ENCODE measurements at regions not wholly inside any gene's neighbourhood (a gene's known extent, or its start where the extent isn't known, plus 50 kb on each side); places are given as distances from the start of the nearest gene placed in this dataset.

- no peak for DNase-seq (ENCODE audit: low spot score)
These were observed 141.2 kb downstream of the MYCN start for GRCh38 chr2:16081316-16082200.

- no peak for DNase-seq (ENCODE audit: low spot score)
These were observed 140.2 kb downstream of the MYCN start for GRCh38 chr2:16080516-16080915.

GRCh38 chr2:16080071-16080470, 139.7 kb downstream of the MYCN start:
- no peak for DNase-seq (ENCODE audit: low spot score)

- no peak for DNase-seq (ENCODE audit: low spot score)
These were observed 139.3 kb downstream of the MYCN start for GRCh38 chr2:16079637-16080036.

- no peak for DNase-seq (ENCODE audit: low spot score)
These were observed 137.3 kb downstream of the MYCN start for GRCh38 chr2:16077601-16078000.

- no peak for DNase-seq (ENCODE audit: low spot score)
These were observed 136.6 kb downstream of the MYCN start for GRCh38 chr2:16076911-16077310.

GRCh38 chr2:16075045-16076012, 135.0 kb downstream of the MYCN start:
- DNase-seq (ENCODE audit: low spot score), result no peak

- no peak for DNase-seq (ENCODE audit: low spot score)
These were observed 133.6 kb downstream of the MYCN start for GRCh38 chr2:16073921-16074425.

- DNase-seq (ENCODE audit: low spot score), result no peak
These were observed 133.1 kb downstream of the MYCN start for GRCh38 chr2:16073471-16073870.

GRCh38 chr2:16072638-16073290, 132.4 kb downstream of the MYCN start:
- no peak for DNase-seq (ENCODE audit: low spot score)

GRCh38 chr2:16071865-16072637, 131.7 kb downstream of the MYCN start:
- no peak for DNase-seq (ENCODE audit: low spot score)

GRCh38 chr2:16071039-16071864, 130.9 kb downstream of the MYCN start:
- DNase-seq (ENCODE audit: low spot score), result no peak

- no peak for DNase-seq (ENCODE audit: low spot score)
These were observed 130.3 kb downstream of the MYCN start for GRCh38 chr2:16070648-16070971.

- no peak for DNase-seq (ENCODE audit: low spot score)
These were observed 129.7 kb downstream of the MYCN start for GRCh38 chr2:16069933-16070647.

- no peak for DNase-seq (ENCODE audit: low spot score)
These were observed 129.2 kb downstream of the MYCN start for GRCh38 chr2:16069663-16069932.

GRCh38 chr2:16068552-16068940, 128.2 kb downstream of the MYCN start:
- DNase-seq (ENCODE audit: low spot score), result no peak

GRCh38 chr2:16067866-16068551, 127.7 kb downstream of the MYCN start:
- no peak for DNase-seq (ENCODE audit: low spot score)

- no peak for DNase-seq (ENCODE audit: low spot score)
These were observed 127.1 kb downstream of the MYCN start for GRCh38 chr2:16067444-16067843.

GRCh38 chr2:16067037-16067406, 126.7 kb downstream of the MYCN start:
- no peak for DNase-seq (ENCODE audit: low spot score)
